GM12878 (cell line): ENCODE measurements at regions not wholly inside any gene's neighbourhood (a gene's known extent, or its start where the extent isn't known, plus 50 kb on each side); places are given as distances from the start of the nearest gene placed in this dataset.

ENCODE experiments used
- ATAC-seq: fragments of 200-7000 bp; cut with Tn5 transposase; 3 replicates; pipeline ENCODE4 v1.9.1; 2020; ENCODE audit warnings: mild to moderate bottlenecking, moderate library complexity
- BruUV-seq: library from RNA; stranded (reverse); fragments of 400-500 nt; replicated peaks from 2 replicates; lab custom pipeline; 2021; lab: Mats Ljungman, UMichigan
- CTCF ChIA-PET: fragments of 300-600 bp; sonication (Branson Sonifier 250); formaldehyde crosslinking; extraction: SDS; loops from one replicate; lab custom pipeline; 2021; ENCODE audit warnings: inconsistent platforms; lab: Yijun Ruan, JAX
- POLR2A ChIA-PET: fragments of 350-600 bp; formaldehyde crosslinking; extraction: SDS; loops from one replicate; lab custom pipeline; 2021; ENCODE audit warnings: inconsistent platforms; lab: Charles Lee
- RAD21 ChIA-PET: fragments of 300-600 bp; sonication (Branson Sonifier 250); formaldehyde crosslinking; loops from one replicate; lab custom pipeline; 2023; ENCODE audit warnings: antibody characterized with exemption; ENCODE audit not compliant: unreplicated experiment; lab: Charles Lee
- SMC1A ChIA-PET: fragments of 300-600 bp; sonication (Branson Sonifier 250); formaldehyde crosslinking; loops from one replicate; lab custom pipeline; 2023; ENCODE audit not compliant: unreplicated experiment, uncharacterized antibody; lab: Charles Lee
- DNase-seq: peaks from one replicate; pipeline ENCODE4 v3.0.0-alpha.2; 2011; ENCODE audit warnings: low read depth, low spot score
- FAIRE-seq: peaks from 3 replicates; lab custom pipeline; 2011; peaks lifted over from hg19 to GRCh38; lab: Jason Lieb, UNC
- H2AFZ ChIP-seq: 2 replicates; pipeline ENCODE4 v1.6.0; 2011; ENCODE audit warnings: low read depth, low read length, control low read depth; ENCODE audit not compliant: control insufficient read depth
- H3K27ac ChIP-seq: 2 replicates; pipeline ENCODE4 v1.5.1; 2011; ENCODE audit warnings: control low read depth; ENCODE audit not compliant: control insufficient read depth, insufficient read depth
- H3K27me3 ChIP-seq, 2 experiments: replicated peaks in 1 of 2; 2 replicates each; pipeline versions ENCODE4 v1.6.0 to v1.6.1; 2011; ENCODE audit warnings: low read length in 1 of 2; ENCODE audit not compliant: control insufficient read depth in 2 of 2, insufficient read depth in 2 of 2
- H3K36me3 ChIP-seq, 2 experiments: 2 replicates each; pipeline ENCODE4 v1.5.1; 2011; ENCODE audit warnings: low read length in 1 of 2; ENCODE audit not compliant: control insufficient read depth in 2 of 2, insufficient read depth in 2 of 2
- H3K4me1 ChIP-seq: 2 replicates; pipeline ENCODE4 v1.6.1; 2011; ENCODE audit warnings: mild to moderate bottlenecking, low read length, moderate library complexity, mixed read lengths; ENCODE audit not compliant: control insufficient read depth, insufficient read depth
- H3K4me2 ChIP-seq: 2 replicates; pipeline ENCODE4 v1.6.0; 2011; ENCODE audit warnings: control low read depth; ENCODE audit not compliant: control insufficient read depth, insufficient read depth
- H3K4me3 ChIP-seq: fragments of 200-600 bp; sonication (generic); 2 replicates; pipeline ENCODE4 v1.5.1; 2016
- H3K79me2 ChIP-seq: 2 replicates; pipeline ENCODE4 v1.6.0; 2011; ENCODE audit warnings: low read length; ENCODE audit not compliant: control insufficient read depth, insufficient read depth
- H3K9ac ChIP-seq: 2 replicates; pipeline ENCODE4 v1.8.0; 2011; ENCODE audit warnings: low read length, control low read depth, mixed read lengths; ENCODE audit not compliant: control insufficient read depth, insufficient read depth
- H3K9me3 ChIP-seq: replicated peaks from 3 replicates; pipeline ENCODE4 v1.5.1; 2011; ENCODE audit warnings: mild to moderate bottlenecking, low read length; ENCODE audit not compliant: control insufficient read depth, insufficient read depth
- H4K20me1 ChIP-seq: 2 replicates; pipeline ENCODE4 v1.6.0; 2011; ENCODE audit not compliant: control insufficient read depth, insufficient read depth
- BRCA1 ChIP-seq: IDR thresholded peaks from 2 replicates; pipeline ENCODE4 v1.6.1; 2011; ENCODE audit warnings: low read depth, low read length, improper control_type of control experiment
- CREM ChIP-seq: IDR thresholded peaks from 2 replicates; pipeline ENCODE4 v1.6.1; 2014; ENCODE audit warnings: antibody characterized with exemption, low read depth
- FOS ChIP-seq: IDR thresholded peaks from 3 replicates; pipeline ENCODE4 v1.6.1; 2011; ENCODE audit warnings: borderline replicate concordance; ENCODE audit not compliant: insufficient read length; ENCODE audit errors: extremely low read depth
- FOXK2 ChIP-seq: fragments of 450-650 bp; IDR thresholded peaks from 2 replicates; pipeline ENCODE4 v1.6.1; 2017; ENCODE audit warnings: mild to moderate bottlenecking, moderate library complexity
- IKZF1 ChIP-seq: fragments of 450-650 bp; conservative IDR thresholded peaks from 2 replicates; pipeline ENCODE4 v1.6.1; 2017; ENCODE audit warnings: antibody characterized with exemption, mild to moderate bottlenecking
- JUND ChIP-seq: IDR thresholded peaks from 2 replicates; pipeline ENCODE4 v1.6.1; 2012; ENCODE audit warnings: low read depth, mild to moderate bottlenecking, low read length, improper control_type of control experiment, moderate library complexity
- MTA2 ChIP-seq: fragments of 450-650 bp; IDR thresholded peaks from 2 replicates; pipeline ENCODE4 v1.6.1; 2016; ENCODE audit warnings: low read depth, mild to moderate bottlenecking, moderate library complexity
- MXI1 ChIP-seq: fragments of 150-350 bp; IDR thresholded peaks from 2 replicates; pipeline ENCODE4 v1.6.1; 2011; ENCODE audit warnings: low read depth, mild to moderate bottlenecking, inconsistent platforms, low read length, improper control_type of control experiment
- RBBP5 ChIP-seq: fragments of 200-600 bp; sonication (generic); conservative IDR thresholded peaks from 2 replicates; pipeline ENCODE4 v1.6.1; 2016
- TAF1 ChIP-seq: IDR thresholded peaks from 2 replicates; pipeline ENCODE4 v1.6.1; 2011; ENCODE audit warnings: mild to moderate bottlenecking, low read depth, low read length, borderline replicate concordance
- ZNF622 ChIP-seq: fragments of 450-650 bp; IDR thresholded peaks from 2 replicates; pipeline ENCODE4 v1.6.1; 2017; ENCODE audit warnings: mild to moderate bottlenecking, inconsistent platforms
- WGBS: methylation state at CpG from one replicate; pipeline ENCODE4 v1.1.6; 2016; ENCODE audit warnings: low lambda C conversion rate; ENCODE audit not compliant: insufficient replicate concordance, insufficient coverage; ENCODE audit errors: missing lambda C conversion rate; 5-methylcytosine and 5-hydroxymethylcytosine counted together
- in situ Hi-C: fragments of 300-500 bp; cut with MboI; formaldehyde crosslinking; loops from 9 replicates; pipeline ENCODE4 v1.14.3; 2018; ENCODE audit warnings: mixed read lengths
- intact Hi-C: fragments of 100-400 bp; cut with micrococcal nuclease; formaldehyde crosslinking; loops from one replicate; pipeline ENCODE4 v1.14.2; 2022; ENCODE audit not compliant: unreplicated experiment
- TF ChIP-seq, protein P1 (sequence below): fragments of 450-650 bp; IDR thresholded peaks from 2 replicates; pipeline ENCODE4 v1.6.1; 2017; ENCODE audit warnings: low read depth, mild to moderate bottlenecking, moderate library complexity

DNA sequence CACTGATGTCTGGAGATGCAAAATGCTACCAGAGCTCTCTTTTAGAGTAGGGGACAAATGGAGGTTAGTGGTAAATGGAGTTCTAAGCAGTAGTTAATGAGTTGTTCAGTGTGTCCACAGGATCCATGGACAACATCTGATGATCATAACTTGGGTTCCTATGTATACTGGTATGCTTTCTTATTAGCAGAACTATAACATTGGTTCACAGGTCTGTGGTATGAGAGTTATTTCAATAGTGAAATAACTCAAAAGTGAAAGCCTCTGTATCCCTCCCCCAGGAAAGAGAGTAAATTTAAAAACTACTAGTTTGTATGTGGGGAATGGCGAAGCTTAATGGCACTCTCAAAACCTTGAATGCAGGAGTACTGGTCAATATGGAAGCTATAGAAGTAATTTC, 363.5 kb upstream of the EMCN start:
- CTCF ChIA-PET: interaction anchor here (2.0 kb wide), 1 partner anchor 13 kb away, joined by 5 read pairs; no protein-coding TSS in a partner anchor
- SMC1A ChIA-PET: interaction anchor here (0.9 to 1.6 kb wide), 6 partner anchors 13 to 54 kb away, joined by 3 to 4 read pairs (median 3); no protein-coding TSS in a partner anchor
- H3K27me3 ChIP-seq: no peaks in the 10 kb centered on the region
- DNase-seq (no peak), FAIRE-seq (no peak), ATAC-seq (no peak)
- H3K4me1 ChIP-seq: no peaks in the 10 kb centered on the region
- WGBS: 0% methylated on average over 1 of the region's 1 CpG
- H3K4me2 ChIP-seq: no peak overlapping the region
- RAD21 ChIA-PET: no interaction called here
- no peak overlapping the region for H2AFZ ChIP-seq
- in situ Hi-C loops (no loop called here), intact Hi-C loops (no loop called here)
- no peaks in the 10 kb centered on the region for H3K9me3 ChIP-seq
- H3K27ac ChIP-seq: no peak overlapping the region
- POLR2A ChIA-PET: no interaction called here
- no peaks in the 10 kb centered on the region for H4K20me1 ChIP-seq
- H3K36me3 ChIP-seq: no peaks in the 10 kb centered on the region
- no peak for TF ChIP-seq IKZF1
- TF ChIP-seq RBBP5: no peak
- TF ChIP-seq, protein P1, sequence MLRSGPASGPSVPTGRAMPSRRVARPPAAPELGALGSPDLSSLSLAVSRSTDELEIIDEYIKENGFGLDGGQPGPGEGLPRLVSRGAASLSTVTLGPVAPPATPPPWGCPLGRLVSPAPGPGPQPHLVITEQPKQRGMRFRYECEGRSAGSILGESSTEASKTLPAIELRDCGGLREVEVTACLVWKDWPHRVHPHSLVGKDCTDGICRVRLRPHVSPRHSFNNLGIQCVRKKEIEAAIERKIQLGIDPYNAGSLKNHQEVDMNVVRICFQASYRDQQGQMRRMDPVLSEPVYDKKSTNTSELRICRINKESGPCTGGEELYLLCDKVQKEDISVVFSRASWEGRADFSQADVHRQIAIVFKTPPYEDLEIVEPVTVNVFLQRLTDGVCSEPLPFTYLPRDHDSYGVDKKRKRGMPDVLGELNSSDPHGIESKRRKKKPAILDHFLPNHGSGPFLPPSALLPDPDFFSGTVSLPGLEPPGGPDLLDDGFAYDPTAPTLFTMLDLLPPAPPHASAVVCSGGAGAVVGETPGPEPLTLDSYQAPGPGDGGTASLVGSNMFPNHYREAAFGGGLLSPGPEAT: no peak
- TF ChIP-seq ZNF622: no peak
- TF ChIP-seq CREM: no peak
- TF ChIP-seq BRCA1: no peak
- no peak for TF ChIP-seq MTA2
- no peak overlapping the region for H3K9ac ChIP-seq
- BruUV-seq: no TSS peak
- no peak overlapping the region for H3K4me3 ChIP-seq
- no peaks in the 10 kb centered on the region for H3K79me2 ChIP-seq

DNA sequence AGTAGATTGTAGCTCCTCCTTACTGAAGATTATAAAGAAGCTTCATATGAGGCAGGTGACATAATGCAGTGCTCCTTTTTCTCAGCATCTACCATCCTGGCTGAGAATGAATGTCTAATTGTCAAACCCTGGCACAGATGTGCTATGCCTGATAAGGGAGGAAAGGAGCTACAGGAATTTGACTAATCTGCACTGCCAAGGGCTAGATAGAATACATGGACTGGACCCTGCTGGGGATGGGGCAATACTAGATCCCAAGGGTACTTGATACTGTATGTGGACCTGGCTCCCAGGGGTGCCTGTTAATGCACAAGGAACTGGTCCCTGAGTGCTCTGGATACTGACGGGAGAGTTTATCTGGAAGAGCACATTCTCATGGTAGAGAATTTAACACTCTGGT, 362.2 kb upstream of the EMCN start:
- Histone ChIP-seq H3K27me3 (no peaks in the 10 kb centered on the region), H3K9me3 (no peaks in the 10 kb centered on the region), H3K4me2 (no peak overlapping the region), H3K9ac (no peak overlapping the region), H3K27ac (no peak overlapping the region), H3K4me3 (no peak overlapping the region), H3K36me3 (no peaks in the 10 kb centered on the region), H3K4me1 (no peaks in the 10 kb centered on the region), H4K20me1 (no peaks in the 10 kb centered on the region), H3K79me2 (no peaks in the 10 kb centered on the region), H2AFZ (no peak overlapping the region)
- POLR2A ChIA-PET: no interaction called here
- no peak for TF ChIP-seq FOS
- no peak for TF ChIP-seq JUND
- TF ChIP-seq TAF1: no peak
- no peak for TF ChIP-seq MXI1
- TF ChIP-seq FOXK2: no peak
- RAD21 ChIA-PET: no interaction called here
- intact Hi-C loops: no loop called here
- SMC1A ChIA-PET: interaction anchor here (1.0 to 1.5 kb wide), 4 partner anchors 9 to 787 kb away, joined by 3 to 6 read pairs (median 3); no protein-coding TSS in a partner anchor
- ATAC-seq (no peak), FAIRE-seq (no peak), DNase-seq (no peak)
- 100% methylated on average over 1 of the region's 1 CpG for WGBS
- CTCF ChIA-PET: no interaction called here
- in situ Hi-C loops: no loop called here
- no TSS peak for BruUV-seq
